H1 (cell line): ENCODE measurements at regions not wholly inside any gene's neighbourhood (a gene's known extent, or its start where the extent isn't known, plus 50 kb on each side); places are given as distances from the start of the nearest gene placed in this dataset.

Experiments
- EP300 ChIP-seq, 2 experiments: IDR thresholded peaks; 1 replicate in 1 of 2; 2 replicates in 1 of 2; pipeline ENCODE4 v1.6.1; 2011 to 2012; ENCODE audit warnings: low read depth in 2 of 2, low read length in 2 of 2, mild to moderate bottlenecking in 2 of 2, borderline replicate concordance in 1 of 2, inconsistent platforms in 1 of 2, moderate library complexity in 1 of 2
- NANOG ChIP-seq: IDR thresholded peaks from 2 replicates; pipeline ENCODE4 v1.6.1; 2011; ENCODE audit warnings: low read length, low read depth, mild to moderate bottlenecking, inconsistent platforms; ENCODE audit not compliant: insufficient read depth, poor library complexity, severe bottlenecking
- PHF8 ChIP-seq: fragments of 200-600 bp; sonication (generic); conservative IDR thresholded peaks from 2 replicates; pipeline ENCODE4 v1.7.1; 2012; ENCODE audit warnings: low read depth, mild to moderate bottlenecking, inconsistent platforms, low read length, moderate library complexity
- POLR2A ChIP-seq, 2 experiments: IDR thresholded peaks; 1 replicate in 1 of 2; 2 replicates in 1 of 2; pipeline ENCODE4 v1.6.1; 2011; ENCODE audit warnings: low read depth in 2 of 2, low read length in 2 of 2, mild to moderate bottlenecking in 2 of 2; ENCODE audit errors: control extremely low read depth in 1 of 2
- RBBP5 ChIP-seq: IDR thresholded peaks from 2 replicates; pipeline ENCODE4 v1.7.1; 2012; ENCODE audit warnings: low read depth, mild to moderate bottlenecking, inconsistent platforms, low read length, moderate library complexity, borderline replicate concordance
- TAF7 ChIP-seq: optimal IDR thresholded peaks from 2 replicates; pipeline ENCODE3; 2011; ENCODE audit warnings: low read depth, mild to moderate bottlenecking, inconsistent platforms, low read length, moderate library complexity, borderline replicate concordance

DNA sequence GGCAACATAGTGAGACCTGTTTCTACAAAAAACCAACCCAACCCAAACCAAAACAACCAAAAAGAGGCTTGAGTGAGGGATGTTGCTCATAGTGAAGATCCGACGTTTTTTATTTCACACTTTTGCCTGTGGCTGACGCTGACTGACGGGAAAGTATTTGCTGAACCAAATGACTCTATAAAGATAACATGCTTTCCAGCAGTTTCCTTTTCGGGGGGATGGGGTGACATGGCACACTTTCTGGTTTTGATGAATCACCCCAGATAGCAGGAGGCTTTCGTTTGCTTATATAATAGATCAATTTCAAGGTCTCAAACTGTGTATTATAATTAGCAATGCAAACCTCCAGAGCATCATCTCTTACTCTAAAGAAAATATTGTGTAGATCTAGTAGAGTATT, 150.8 kb downstream of the AQP4 start (continued):
- no peak for TF ChIP-seq EP300 (IDR thresholded peaks at IDR 0.05; ENCODE audit: borderline replicate concordance in 1 of 2, low read depth in 2 of 2, low read length in 2 of 2)
- no peak for TF ChIP-seq RBBP5
- TF ChIP-seq POLR2A (IDR thresholded peaks at IDR 0.05; ENCODE audit: control extremely low read depth in 1 of 2, low read depth in 2 of 2, low read length in 2 of 2): no peak
- TF ChIP-seq TAF7: no peak
- TF ChIP-seq PHF8: no peak
- TF ChIP-seq NANOG: no peak
- TF ChIP-seq, all 59 proteins: peak for 0
